Activated CD8-positive, alpha-beta memory T cell treated with anti-CD3 and anti-CD28 coated beads, Interleukin-2, amount 50 U/mL, for 24 hours (primary cell): ENCODE measurements at regions not wholly inside any gene's neighbourhood (a gene's known extent, or its start where the extent isn't known, plus 50 kb on each side); places are given as distances from the start of the nearest gene placed in this dataset.

Experiments used
- DNase-seq: peaks from one replicate; pipeline ENCODE4 v3.0.0-alpha.2; 2020; ENCODE audit errors: extremely low read depth

- no peak for DNase-seq
Measured at GRCh38 chr4:62159876-62160275, 959.8 kb downstream of the ADGRL3 start.

- no peak for DNase-seq
Measured at GRCh38 chr4:62159306-62159705, 959.2 kb downstream of the ADGRL3 start.

GRCh38 chr4:62156205-62156604, 956.1 kb downstream of the ADGRL3 start:
- DNase-seq = no peak

GRCh38 chr4:62145276-62145675, 945.1 kb downstream of the ADGRL3 start:
- no peak for DNase-seq

GRCh38 chr4:62144431-62144830, 944.3 kb downstream of the ADGRL3 start:
- DNase-seq = no peak

- no peak for DNase-seq
Measured at GRCh38 chr4:62135565-62136156, 935.5 kb downstream of the ADGRL3 start.

GRCh38 chr4:62133977-62134376, 933.9 kb downstream of the ADGRL3 start:
- no peak for DNase-seq

- no peak for DNase-seq
Measured at GRCh38 chr4:62133101-62133897, 933.2 kb downstream of the ADGRL3 start.

- no peak for DNase-seq
Measured at GRCh38 chr4:62131049-62131448, 930.9 kb downstream of the ADGRL3 start.

GRCh38 chr4:62130637-62131036, 930.5 kb downstream of the ADGRL3 start:
- DNase-seq = no peak

GRCh38 chr4:62130230-62130629, 930.1 kb downstream of the ADGRL3 start:
- DNase-seq = no peak
